ENCODE measurements at regions not wholly inside any gene's neighbourhood (a gene's known extent, or its start where the extent isn't known, plus 50 kb on each side); places are given as distances from the start of the nearest gene placed in this dataset.

DNA sequence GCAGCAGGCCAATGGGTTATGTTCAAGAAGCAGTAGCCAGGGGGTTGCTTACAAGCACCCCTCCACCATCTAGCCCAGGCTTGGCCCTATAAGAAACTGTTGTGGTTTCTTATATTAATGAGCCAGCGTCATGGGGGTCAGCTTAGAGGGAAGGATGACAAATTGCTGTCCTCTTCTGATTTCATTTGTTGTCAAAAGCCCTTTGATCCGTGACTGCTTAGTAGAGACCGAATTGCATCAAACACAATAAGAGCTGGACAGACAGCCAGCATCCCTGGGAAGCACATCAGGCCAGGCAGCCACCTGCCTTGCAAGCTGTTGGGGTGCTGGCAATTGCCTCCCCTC is 206.6 kb upstream of the SETBP1 start:
- TF ChIP-seq, protein P1, sequence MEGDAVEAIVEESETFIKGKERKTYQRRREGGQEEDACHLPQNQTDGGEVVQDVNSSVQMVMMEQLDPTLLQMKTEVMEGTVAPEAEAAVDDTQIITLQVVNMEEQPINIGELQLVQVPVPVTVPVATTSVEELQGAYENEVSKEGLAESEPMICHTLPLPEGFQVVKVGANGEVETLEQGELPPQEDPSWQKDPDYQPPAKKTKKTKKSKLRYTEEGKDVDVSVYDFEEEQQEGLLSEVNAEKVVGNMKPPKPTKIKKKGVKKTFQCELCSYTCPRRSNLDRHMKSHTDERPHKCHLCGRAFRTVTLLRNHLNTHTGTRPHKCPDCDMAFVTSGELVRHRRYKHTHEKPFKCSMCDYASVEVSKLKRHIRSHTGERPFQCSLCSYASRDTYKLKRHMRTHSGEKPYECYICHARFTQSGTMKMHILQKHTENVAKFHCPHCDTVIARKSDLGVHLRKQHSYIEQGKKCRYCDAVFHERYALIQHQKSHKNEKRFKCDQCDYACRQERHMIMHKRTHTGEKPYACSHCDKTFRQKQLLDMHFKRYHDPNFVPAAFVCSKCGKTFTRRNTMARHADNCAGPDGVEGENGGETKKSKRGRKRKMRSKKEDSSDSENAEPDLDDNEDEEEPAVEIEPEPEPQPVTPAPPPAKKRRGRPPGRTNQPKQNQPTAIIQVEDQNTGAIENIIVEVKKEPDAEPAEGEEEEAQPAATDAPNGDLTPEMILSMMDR (IDR thresholded peaks at IDR 0.05), result no peak
- TF ChIP-seq EZH2 (IDR thresholded peaks at IDR 0.05), result no peak
- TF ChIP-seq EZH2phosphoT487 (IDR thresholded peaks at IDR 0.05), result no peak

All from neural progenitor cell (in vitro differentiated cells).